Trophoblast cell (in vitro differentiated cells and primary cell): ENCODE measurements at regions not wholly inside any gene's neighbourhood (a gene's known extent, or its start where the extent isn't known, plus 50 kb on each side); places are given as distances from the start of the nearest gene placed in this dataset.

Experiments
- DNase-seq, 2 donors: peaks; one replicate each; pipeline ENCODE4 v3.0.0-alpha.2; 2016
- H2AFZ ChIP-seq: 2 replicates; pipeline ENCODE4 v1.6.1; 2013; ENCODE audit warnings: low read length, moderate library complexity, mild to moderate bottlenecking; ENCODE audit not compliant: insufficient read depth, poor library complexity
- H2AK5ac ChIP-seq: 2 replicates; pipeline ENCODE4 v1.6.1; 2013; ENCODE audit warnings: mild to moderate bottlenecking, low read length
- H2BK120ac ChIP-seq: 2 replicates; pipeline ENCODE4 v1.6.1; 2013; ENCODE audit warnings: low read length, mild to moderate bottlenecking, moderate library complexity; ENCODE audit not compliant: insufficient read depth, poor library complexity
- H2BK12ac ChIP-seq: 2 replicates; pipeline ENCODE4 v1.6.1; 2013; ENCODE audit warnings: mild to moderate bottlenecking, low read length, moderate library complexity
- H2BK5ac ChIP-seq: 2 replicates; pipeline ENCODE4 v1.6.1; 2013; ENCODE audit warnings: low read length, low read depth, moderate library complexity, mild to moderate bottlenecking; ENCODE audit not compliant: poor library complexity
- H3K14ac ChIP-seq: 2 replicates; pipeline ENCODE4 v1.6.1; 2013; ENCODE audit warnings: mild to moderate bottlenecking, low read length
- H3K18ac ChIP-seq: 2 replicates; pipeline ENCODE4 v1.6.1; 2013; ENCODE audit warnings: mild to moderate bottlenecking, low read length
- H3K23ac ChIP-seq: 2 replicates; pipeline ENCODE4 v1.6.1; 2013; ENCODE audit warnings: low read length
- H3K27ac ChIP-seq: 2 replicates; pipeline ENCODE4 v1.5.1; 2013; ENCODE audit warnings: low read depth, mild to moderate bottlenecking, inconsistent platforms, low read length, moderate library complexity
- H3K27me3 ChIP-seq: 2 replicates; pipeline ENCODE4 v1.6.1; 2013; ENCODE audit warnings: inconsistent platforms, mild to moderate bottlenecking, low read length, moderate library complexity; ENCODE audit not compliant: insufficient read depth
- H3K36me3 ChIP-seq, 2 experiments: 1 replicate in 1 of 2; 2 replicates in 1 of 2; pipeline ENCODE4 v1.6.1; 2013; ENCODE audit warnings: low read length in 2 of 2, mild to moderate bottlenecking in 2 of 2, moderate library complexity in 1 of 2; ENCODE audit not compliant: insufficient read depth in 2 of 2, control insufficient read depth in 1 of 2
- H3K4ac ChIP-seq: 2 replicates; pipeline ENCODE4 v1.6.1; 2013; ENCODE audit warnings: low read depth, mild to moderate bottlenecking, low read length, moderate library complexity
- H3K4me1 ChIP-seq, 2 experiments: 1 replicate in 1 of 2; 2 replicates in 1 of 2; pipeline ENCODE4 v1.6.1; 2013; ENCODE audit warnings: low read length in 2 of 2, mild to moderate bottlenecking in 2 of 2, moderate library complexity in 1 of 2; ENCODE audit not compliant: insufficient read depth in 2 of 2, control insufficient read depth in 1 of 2
- H3K4me2 ChIP-seq: 2 replicates; pipeline ENCODE4 v1.6.1; 2013; ENCODE audit warnings: inconsistent platforms, mild to moderate bottlenecking, low read length, moderate library complexity
- H3K4me3 ChIP-seq: 2 replicates; pipeline ENCODE4 v1.5.1; 2013; ENCODE audit warnings: mild to moderate bottlenecking, low read depth, low read length, inconsistent platforms
- H3K79me1 ChIP-seq: one replicate; pipeline ENCODE4 v1.6.1; 2013; ENCODE audit warnings: low read length
- H3K79me2 ChIP-seq: 2 replicates; pipeline ENCODE4 v1.6.1; 2013; ENCODE audit warnings: low read length, mild to moderate bottlenecking; ENCODE audit not compliant: control insufficient read depth, insufficient read depth, poor library complexity
- H3K9ac ChIP-seq: 2 replicates; pipeline ENCODE4 v1.6.1; 2013; ENCODE audit warnings: mild to moderate bottlenecking, low read length
- H3K9me3 ChIP-seq: 2 replicates; pipeline ENCODE4 v1.6.1; 2013; ENCODE audit warnings: low read depth, mild to moderate bottlenecking, control low read depth, inconsistent platforms, low read length; ENCODE audit not compliant: insufficient read depth
- H4K12ac ChIP-seq: 2 replicates; pipeline ENCODE4 v1.6.1; 2013; ENCODE audit warnings: low read depth, mild to moderate bottlenecking, low read length, moderate library complexity
- H4K8ac ChIP-seq: 2 replicates; pipeline ENCODE4 v1.6.1; 2013; ENCODE audit warnings: low read depth, mild to moderate bottlenecking, low read length, moderate library complexity
- H4K91ac ChIP-seq: one replicate; pipeline ENCODE4 v1.6.1; 2013; ENCODE audit warnings: low read depth, mild to moderate bottlenecking, low read length, moderate library complexity
- WGBS: extraction: QIAGEN DNeasy Blood & Tissue Kit; methylation state at CpG from one replicate; pipeline ENCODE4 v1.1.7; 2013; ENCODE audit warnings: missing lambda C conversion rate; ENCODE audit not compliant: insufficient read length, insufficient coverage; ENCODE audit errors: extremely low coverage; 5-methylcytosine and 5-hydroxymethylcytosine counted together

GRCh38 chr20:40777653-40778052 is 88.6 kb upstream of the MAFB start:
- H4K12ac ChIP-seq: no peak overlapping the region
- peaks cover 1 to 2% of the 10 kb centered on the region in 2 experiments for H3K4me1 ChIP-seq
- no peaks in the 10 kb centered on the region for H3K79me2 ChIP-seq
- H2BK120ac ChIP-seq: no peak overlapping the region
- H3K4ac ChIP-seq: no peak overlapping the region
- no peak for DNase-seq
- H2BK5ac ChIP-seq: no peak overlapping the region
- H3K9ac ChIP-seq: no peak overlapping the region
- H3K18ac ChIP-seq: no peak overlapping the region
- no peaks in the 10 kb centered on the region for H3K9me3 ChIP-seq
- H3K23ac ChIP-seq: no peak overlapping the region
- no peak overlapping the region for H2AFZ ChIP-seq
- no peaks in the 10 kb centered on the region for H3K27me3 ChIP-seq
- H3K27ac ChIP-seq: no peak overlapping the region
- no peaks in the 10 kb centered on the region for H3K79me1 ChIP-seq
- H4K8ac ChIP-seq: no peak overlapping the region
- H2AK5ac ChIP-seq: no peak overlapping the region
- H3K4me2 ChIP-seq: no peak overlapping the region
- H3K4me3 ChIP-seq: no peak overlapping the region
- no peaks in the 10 kb centered on the region for H3K36me3 ChIP-seq
- H2BK12ac ChIP-seq: no peak overlapping the region
- H4K91ac ChIP-seq: no peak overlapping the region
- no peak overlapping the region for H3K14ac ChIP-seq

DNA sequence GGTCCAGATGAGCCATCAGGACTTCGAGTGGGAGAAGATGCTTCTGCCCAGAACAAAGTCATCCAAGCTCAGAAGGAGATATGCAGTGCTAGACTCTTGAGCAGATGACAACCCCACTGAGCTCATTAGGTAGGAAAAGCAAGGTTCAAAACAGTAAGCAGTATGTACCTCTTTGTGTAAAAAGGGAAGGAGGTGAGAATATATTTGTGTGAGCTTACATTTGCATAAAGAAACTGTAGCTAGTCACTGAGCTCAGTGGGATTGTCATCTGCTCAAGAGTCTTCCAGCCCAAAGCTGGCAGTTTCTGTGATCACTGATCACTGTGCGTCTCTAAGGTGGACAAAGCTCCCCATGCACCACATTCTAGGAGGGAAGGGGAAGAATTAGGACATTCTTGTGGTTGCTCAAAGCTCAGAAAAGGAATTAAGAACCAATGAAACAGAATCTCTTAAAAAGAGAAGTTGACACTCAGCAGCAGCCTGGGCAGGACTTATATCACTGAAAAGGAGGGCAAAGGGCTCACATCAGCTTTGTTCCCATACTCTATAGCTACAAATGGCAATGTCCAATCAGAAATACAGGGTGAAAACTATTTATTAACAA is 90.0 kb upstream of the MAFB start:
- Histone ChIP-seq H3K79me1 (no peaks in the 10 kb centered on the region), H4K8ac (no peak overlapping the region), H4K12ac (no peak overlapping the region), H3K36me3 (no peaks in the 10 kb centered on the region), H2BK12ac (no peak overlapping the region), H2BK5ac (no peak overlapping the region), H4K91ac (no peak overlapping the region), H3K14ac (no peak overlapping the region), H2BK120ac (no peak overlapping the region), H2AK5ac (no peak overlapping the region), H3K27me3 (no peaks in the 10 kb centered on the region), H3K4ac (no peak overlapping the region), H3K23ac (no peak overlapping the region), H3K4me2 (no peak overlapping the region), H3K4me1 (peaks cover 1 to 2% of the 10 kb centered on the region in 2 experiments), H3K18ac (no peak overlapping the region), H3K79me2 (no peaks in the 10 kb centered on the region), H3K9me3 (no peaks in the 10 kb centered on the region), H3K9ac (no peak overlapping the region), H2AFZ (no peak overlapping the region), H3K4me3 (no peak overlapping the region), H3K27ac (no peak overlapping the region)
- DNase-seq: no peak
- no CpG with 5 or more reads among the region's 2 CpGs for WGBS

- H2BK12ac ChIP-seq: no peak overlapping the region
- no peak overlapping the region for H3K9ac ChIP-seq
- H3K14ac ChIP-seq: no peak overlapping the region
- peaks cover 2% of the 10 kb centered on the region for H3K79me2 ChIP-seq
- H4K8ac ChIP-seq: no peak overlapping the region
- H4K12ac ChIP-seq: no peak overlapping the region
- no CpG with 5 or more reads among the region's 14 CpGs for WGBS
- H2AK5ac ChIP-seq: no peak overlapping the region
- H2BK5ac ChIP-seq: no peak overlapping the region
- H3K4ac ChIP-seq: no peak overlapping the region
- no peak overlapping the region for H4K91ac ChIP-seq
- H3K36me3 ChIP-seq: no peaks in the 10 kb centered on the region
- H3K27me3 ChIP-seq: no peaks in the 10 kb centered on the region
- H3K18ac ChIP-seq: no peak overlapping the region
- H3K79me1 ChIP-seq: no peaks in the 10 kb centered on the region
- H3K9me3 ChIP-seq: no peaks in the 10 kb centered on the region
- no peak overlapping the region for H2BK120ac ChIP-seq
- no peak overlapping the region for H2AFZ ChIP-seq
- no peak overlapping the region for H3K23ac ChIP-seq
- H3K4me1 ChIP-seq: peaks cover 1 to 2% of the 10 kb centered on the region in 2 experiments
- no peak overlapping the region for H3K4me3 ChIP-seq
- peak in 1 of 2 donors; percentile 11 for DNase-seq
- no peak overlapping the region for H3K4me2 ChIP-seq
- H3K27ac ChIP-seq: no peak overlapping the region
Measured at GRCh38 chr20:40781327-40782042, 92.4 kb upstream of the MAFB start.

- no peak overlapping the region for H3K18ac ChIP-seq
- H3K9me3 ChIP-seq: no peaks in the 10 kb centered on the region
- H3K23ac ChIP-seq: peak overlapping the region; percentile 83
- no peak overlapping the region for H3K27ac ChIP-seq
- peak in 1 of 2 donors; percentile 15 for DNase-seq
- no peak overlapping the region for H2AK5ac ChIP-seq
- peaks cover 2% of the 10 kb centered on the region for H3K79me2 ChIP-seq
- no peak overlapping the region for H3K4ac ChIP-seq
- H3K79me1 ChIP-seq: no peaks in the 10 kb centered on the region
- no peak overlapping the region for H3K9ac ChIP-seq
- H2AFZ ChIP-seq: no peak overlapping the region
- no CpG with 5 or more reads among the region's 11 CpGs for WGBS
- H4K91ac ChIP-seq: no peak overlapping the region
- no peak overlapping the region for H4K8ac ChIP-seq
- H3K27me3 ChIP-seq: no peaks in the 10 kb centered on the region
- no peak overlapping the region for H3K14ac ChIP-seq
- H2BK5ac ChIP-seq: no peak overlapping the region
- H2BK120ac ChIP-seq: no peak overlapping the region
- H2BK12ac ChIP-seq: no peak overlapping the region
- H3K4me2 ChIP-seq: no peak overlapping the region
- H3K4me1 ChIP-seq: peaks cover under 1 to 1% of the 10 kb centered on the region in 2 experiments
- no peak overlapping the region for H3K4me3 ChIP-seq
- no peaks in the 10 kb centered on the region for H3K36me3 ChIP-seq
- no peak overlapping the region for H4K12ac ChIP-seq
Measured at GRCh38 chr20:40782043-40782368, 93.0 kb upstream of the MAFB start.
